ENCODE measurements at regions not wholly inside any gene's neighbourhood (a gene's known extent, or its start where the extent isn't known, plus 50 kb on each side); places are given as distances from the start of the nearest gene placed in this dataset.

DNA sequence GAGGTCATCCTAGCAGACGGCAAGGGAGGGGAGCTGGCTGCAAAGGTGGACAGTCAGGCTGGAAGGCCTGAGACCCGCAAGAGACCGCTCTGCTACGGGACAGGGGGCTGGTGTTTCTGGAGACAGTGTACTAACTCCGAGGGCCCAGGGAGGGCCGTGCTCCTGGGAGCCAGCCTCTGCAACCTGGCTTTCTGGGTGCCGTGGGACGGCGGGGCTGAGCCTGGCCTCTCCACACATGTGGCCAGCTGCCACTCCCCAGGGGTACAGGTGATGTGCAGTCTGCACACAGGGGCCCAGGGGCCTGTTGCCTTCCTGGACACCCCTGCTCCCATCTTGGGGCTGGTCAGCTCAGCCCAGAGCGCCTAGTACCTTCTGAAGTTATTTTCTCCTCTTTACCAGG is 92.2 kb downstream of the MRPL36 start:
- TF ChIP-seq CTCF (IDR thresholded peaks at IDR 0.05) (no peak), CBFB (CRISPR knock-in tag; IDR thresholded peaks at IDR 0.05; ENCODE audit: low read depth) (no peak), ZNF512 (CRISPR knock-in tag; IDR thresholded peaks at IDR 0.05; ENCODE audit: borderline replicate concordance) (no peak), JUN (CRISPR knock-in tag; IDR thresholded peaks at IDR 0.05) (no peak), IRF2 (CRISPR knock-in tag; IDR thresholded peaks at IDR 0.05; ENCODE audit: borderline replicate concordance, low read depth) (no peak), ZNF416 (CRISPR knock-in tag; IDR thresholded peaks at IDR 0.05) (no peak)

Data from WTC11 (cell line).